ENCODE measurements at regions not wholly inside any gene's neighbourhood (a gene's known extent, or its start where the extent isn't known, plus 50 kb on each side); places are given as distances from the start of the nearest gene placed in this dataset.

DNA sequence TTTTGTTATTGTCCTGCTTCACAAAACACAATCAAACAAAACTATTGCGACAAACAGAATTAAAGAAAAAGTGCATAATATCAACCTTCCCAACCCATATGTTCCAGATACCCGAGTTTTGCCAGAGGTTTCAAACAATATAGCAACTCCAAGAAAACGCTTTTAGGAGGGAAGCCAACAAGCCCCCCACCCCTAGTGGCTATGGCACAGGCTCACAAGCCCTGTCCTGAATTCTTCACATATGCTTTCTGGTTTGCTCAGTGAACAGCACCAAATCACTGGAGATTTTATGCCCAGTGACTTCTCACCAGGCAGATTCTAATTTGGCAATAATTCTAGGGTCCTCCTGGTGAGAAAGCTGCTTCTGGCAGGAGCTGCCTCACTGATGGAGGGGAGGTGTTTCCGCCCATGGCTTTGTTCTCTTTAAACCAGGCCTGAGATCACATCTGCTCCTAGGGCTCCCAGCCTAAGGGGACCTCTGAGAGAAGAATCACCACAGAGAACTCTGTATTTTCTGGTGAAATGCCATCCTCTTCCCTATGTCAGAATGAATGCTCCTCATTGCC, 1982.4 kb downstream of the EFNA5 start:
- no peak overlapping the region for H3K9ac ChIP-seq (ENCODE audit: low read depth in 1 of 2, low read length in 2 of 2)
- no peaks in the 10 kb centered on the region for H3K9me3 ChIP-seq (ENCODE audit: control insufficient read depth in 2 of 2, low read length in 2 of 2)
- no peaks in the 10 kb centered on the region for H3K4me1 ChIP-seq (ENCODE audit: control insufficient read depth in 2 of 2, insufficient read depth in 2 of 2, low read length in 2 of 2)
- H3K27ac ChIP-seq (ENCODE audit: low read depth in 2 of 2, low read length in 2 of 2) = no peak overlapping the region
- H3K27me3 ChIP-seq (ENCODE audit: control insufficient read depth in 2 of 2, insufficient read depth in 2 of 2, low read length in 2 of 2) = no peaks in the 10 kb centered on the region
- H3K4me3 ChIP-seq (ENCODE audit: low read length in 2 of 2) = no peak overlapping the region
- no peaks in the 10 kb centered on the region for H3K36me3 ChIP-seq (ENCODE audit: control insufficient read depth in 2 of 2, insufficient read depth in 2 of 2, low read length in 2 of 2)

DNA sequence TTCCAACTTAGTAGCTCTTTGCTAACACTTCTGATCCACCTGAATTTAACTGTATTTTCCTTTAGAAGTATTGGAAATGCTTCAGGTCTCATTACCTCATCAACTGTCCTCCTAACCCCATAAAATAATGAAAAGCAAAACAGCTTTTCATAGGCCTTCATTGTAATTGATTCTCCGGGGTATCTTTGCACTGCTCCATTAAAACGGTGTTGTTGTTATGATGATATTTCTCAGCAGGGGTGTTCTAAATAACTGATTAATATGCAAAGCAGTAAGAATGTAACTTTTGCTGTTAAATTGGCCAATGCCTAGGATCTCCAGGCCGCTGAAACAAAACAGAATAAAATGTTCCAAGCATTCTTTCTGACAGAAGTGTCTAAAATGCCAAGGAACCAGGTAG, 1983.2 kb downstream of the EFNA5 start:
- H3K4me3 ChIP-seq (ENCODE audit: low read length in 2 of 2) = no peak overlapping the region
- no peaks in the 10 kb centered on the region for H3K36me3 ChIP-seq (ENCODE audit: control insufficient read depth in 2 of 2, insufficient read depth in 2 of 2, low read length in 2 of 2)

GRCh38 chr5:105685884-105686283, 1984.9 kb downstream of the EFNA5 start:
- H3K9ac ChIP-seq (ENCODE audit: low read depth in 1 of 2, low read length in 2 of 2) = no peak overlapping the region
- H3K9me3 ChIP-seq (ENCODE audit: control insufficient read depth in 2 of 2, low read length in 2 of 2) = no peaks in the 10 kb centered on the region
- no peak overlapping the region for H3K4me3 ChIP-seq (ENCODE audit: low read length in 2 of 2)

More for the DNA sequence above, 1983.2 kb downstream of the EFNA5 start:
- Histone ChIP-seq H3K27me3 (ENCODE audit: control insufficient read depth in 2 of 2, insufficient read depth in 2 of 2, low read length in 2 of 2) (no peaks in the 10 kb centered on the region), H3K27ac (ENCODE audit: low read depth in 2 of 2, low read length in 2 of 2) (no peak overlapping the region), H3K9ac (ENCODE audit: low read depth in 1 of 2, low read length in 2 of 2) (no peak overlapping the region), H3K9me3 (ENCODE audit: control insufficient read depth in 2 of 2, low read length in 2 of 2) (no peaks in the 10 kb centered on the region), H3K4me1 (ENCODE audit: control insufficient read depth in 2 of 2, insufficient read depth in 2 of 2, low read length in 2 of 2) (no peaks in the 10 kb centered on the region)

GRCh38 chr5:105684799-105685198, 1985.9 kb downstream of the EFNA5 start:
- Histone ChIP-seq H3K36me3 (ENCODE audit: control insufficient read depth in 2 of 2, insufficient read depth in 2 of 2, low read length in 2 of 2) (no peaks in the 10 kb centered on the region), H3K4me1 (ENCODE audit: control insufficient read depth in 2 of 2, insufficient read depth in 2 of 2, low read length in 2 of 2) (no peaks in the 10 kb centered on the region), H3K9me3 (ENCODE audit: control insufficient read depth in 2 of 2, low read length in 2 of 2) (no peaks in the 10 kb centered on the region), H3K27ac (ENCODE audit: low read depth in 2 of 2, low read length in 2 of 2) (no peak overlapping the region), H3K9ac (ENCODE audit: low read depth in 1 of 2, low read length in 2 of 2) (no peak overlapping the region), H3K4me3 (ENCODE audit: low read length in 2 of 2) (no peak overlapping the region), H3K27me3 (ENCODE audit: control insufficient read depth in 2 of 2, insufficient read depth in 2 of 2, low read length in 2 of 2) (no peaks in the 10 kb centered on the region)

More at GRCh38 chr5:105685884-105686283, 1984.9 kb downstream of the EFNA5 start:
- Histone ChIP-seq H3K36me3 (ENCODE audit: control insufficient read depth in 2 of 2, insufficient read depth in 2 of 2, low read length in 2 of 2) (no peaks in the 10 kb centered on the region), H3K4me1 (ENCODE audit: control insufficient read depth in 2 of 2, insufficient read depth in 2 of 2, low read length in 2 of 2) (no peaks in the 10 kb centered on the region), H3K27ac (ENCODE audit: low read depth in 2 of 2, low read length in 2 of 2) (no peak overlapping the region), H3K27me3 (ENCODE audit: control insufficient read depth in 2 of 2, insufficient read depth in 2 of 2, low read length in 2 of 2) (no peaks in the 10 kb centered on the region)

DNA sequence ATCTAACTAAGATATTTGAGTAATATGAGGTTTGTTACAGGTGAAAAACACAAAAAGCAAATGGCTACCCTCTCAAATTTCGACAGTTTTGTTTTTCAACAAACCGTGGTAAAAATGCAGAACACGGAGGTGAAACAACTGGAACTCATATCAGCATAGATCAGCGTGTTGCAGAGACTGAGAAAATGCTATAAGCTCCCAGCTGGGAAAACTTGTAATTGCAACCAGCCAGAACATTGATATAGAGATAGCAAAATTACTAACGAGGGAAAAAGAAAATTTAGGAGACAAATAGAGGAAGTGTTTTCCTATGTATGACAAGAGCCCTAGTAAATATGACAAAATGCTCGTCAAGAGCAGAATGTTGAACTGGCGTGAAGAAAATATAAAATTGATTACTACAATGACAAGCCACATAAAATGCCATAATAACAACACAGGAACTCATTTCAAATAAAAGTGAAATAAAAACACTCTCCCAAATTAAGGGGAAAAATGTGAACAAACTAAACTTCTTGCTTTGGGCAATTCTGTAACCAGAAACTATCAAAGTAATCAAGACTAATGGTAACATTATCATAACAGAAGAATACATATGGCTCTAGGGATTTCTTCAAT, 1989.8 kb downstream of the EFNA5 start:
- Histone ChIP-seq H3K9me3 (ENCODE audit: control insufficient read depth in 2 of 2, low read length in 2 of 2) (no peaks in the 10 kb centered on the region), H3K27me3 (ENCODE audit: control insufficient read depth in 2 of 2, insufficient read depth in 2 of 2, low read length in 2 of 2) (no peaks in the 10 kb centered on the region), H3K36me3 (ENCODE audit: control insufficient read depth in 2 of 2, insufficient read depth in 2 of 2, low read length in 2 of 2) (no peaks in the 10 kb centered on the region), H3K9ac (ENCODE audit: low read depth in 1 of 2, low read length in 2 of 2) (no peak overlapping the region), H3K4me3 (ENCODE audit: low read length in 2 of 2) (no peak overlapping the region), H3K4me1 (ENCODE audit: control insufficient read depth in 2 of 2, insufficient read depth in 2 of 2, low read length in 2 of 2) (no peaks in the 10 kb centered on the region), H3K27ac (ENCODE audit: low read depth in 2 of 2, low read length in 2 of 2) (no peak overlapping the region)

GRCh38 chr5:105677291-105677690, 1993.4 kb downstream of the EFNA5 start:
- Histone ChIP-seq H3K9ac (ENCODE audit: low read depth in 1 of 2, low read length in 2 of 2) (no peak overlapping the region), H3K9me3 (ENCODE audit: control insufficient read depth in 2 of 2, low read length in 2 of 2) (no peaks in the 10 kb centered on the region), H3K4me1 (ENCODE audit: control insufficient read depth in 2 of 2, insufficient read depth in 2 of 2, low read length in 2 of 2) (no peaks in the 10 kb centered on the region), H3K27me3 (ENCODE audit: control insufficient read depth in 2 of 2, insufficient read depth in 2 of 2, low read length in 2 of 2) (no peaks in the 10 kb centered on the region), H3K27ac (ENCODE audit: low read depth in 2 of 2, low read length in 2 of 2) (no peak overlapping the region), H3K4me3 (ENCODE audit: low read length in 2 of 2) (no peak overlapping the region), H3K36me3 (ENCODE audit: control insufficient read depth in 2 of 2, insufficient read depth in 2 of 2, low read length in 2 of 2) (no peaks in the 10 kb centered on the region)

GRCh38 chr5:105670596-105670995, 2000.1 kb downstream of the EFNA5 start:
- H3K9ac ChIP-seq (ENCODE audit: low read depth in 1 of 2, low read length in 2 of 2) = no peak overlapping the region
- H3K27me3 ChIP-seq (ENCODE audit: control insufficient read depth in 2 of 2, insufficient read depth in 2 of 2, low read length in 2 of 2) = no peaks in the 10 kb centered on the region

DNA sequence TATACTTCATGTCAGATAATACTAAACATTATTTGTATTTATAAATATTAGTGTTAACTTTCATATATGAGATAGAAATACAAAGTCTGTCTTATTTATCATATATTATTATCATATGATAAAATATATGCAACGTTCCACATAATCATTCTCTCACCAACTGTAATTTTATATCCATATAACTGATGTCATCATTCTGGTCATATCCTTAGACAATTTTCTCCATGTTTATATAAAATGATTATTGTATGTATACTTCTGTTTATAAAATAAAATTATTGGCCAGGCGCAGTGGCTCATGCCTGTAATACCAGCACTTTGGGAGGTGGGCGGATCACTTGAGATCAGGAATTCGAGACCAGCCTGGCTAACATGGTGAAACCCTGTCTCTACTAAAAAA, 2007.1 kb downstream of the EFNA5 start:
- H3K27me3 ChIP-seq (ENCODE audit: control insufficient read depth in 2 of 2, insufficient read depth in 2 of 2, low read length in 2 of 2) = no peaks in the 10 kb centered on the region
- H3K9ac ChIP-seq (ENCODE audit: low read depth in 1 of 2, low read length in 2 of 2) = no peak overlapping the region
- H3K9me3 ChIP-seq (ENCODE audit: control insufficient read depth in 2 of 2, low read length in 2 of 2) = no peaks in the 10 kb centered on the region
- no peaks in the 10 kb centered on the region for H3K36me3 ChIP-seq (ENCODE audit: control insufficient read depth in 2 of 2, insufficient read depth in 2 of 2, low read length in 2 of 2)
- H3K4me1 ChIP-seq (ENCODE audit: control insufficient read depth in 2 of 2, insufficient read depth in 2 of 2, low read length in 2 of 2) = no peaks in the 10 kb centered on the region
- H3K4me3 ChIP-seq (ENCODE audit: low read length in 2 of 2) = no peak overlapping the region
- no peak overlapping the region for H3K27ac ChIP-seq (ENCODE audit: low read depth in 2 of 2, low read length in 2 of 2)

More at GRCh38 chr5:105670596-105670995, 2000.1 kb downstream of the EFNA5 start:
- Histone ChIP-seq H3K4me3 (ENCODE audit: low read length in 2 of 2) (no peak overlapping the region), H3K4me1 (ENCODE audit: control insufficient read depth in 2 of 2, insufficient read depth in 2 of 2, low read length in 2 of 2) (no peaks in the 10 kb centered on the region), H3K36me3 (ENCODE audit: control insufficient read depth in 2 of 2, insufficient read depth in 2 of 2, low read length in 2 of 2) (no peaks in the 10 kb centered on the region), H3K27ac (ENCODE audit: low read depth in 2 of 2, low read length in 2 of 2) (no peak overlapping the region), H3K9me3 (ENCODE audit: control insufficient read depth in 2 of 2, low read length in 2 of 2) (no peaks in the 10 kb centered on the region)

DNA sequence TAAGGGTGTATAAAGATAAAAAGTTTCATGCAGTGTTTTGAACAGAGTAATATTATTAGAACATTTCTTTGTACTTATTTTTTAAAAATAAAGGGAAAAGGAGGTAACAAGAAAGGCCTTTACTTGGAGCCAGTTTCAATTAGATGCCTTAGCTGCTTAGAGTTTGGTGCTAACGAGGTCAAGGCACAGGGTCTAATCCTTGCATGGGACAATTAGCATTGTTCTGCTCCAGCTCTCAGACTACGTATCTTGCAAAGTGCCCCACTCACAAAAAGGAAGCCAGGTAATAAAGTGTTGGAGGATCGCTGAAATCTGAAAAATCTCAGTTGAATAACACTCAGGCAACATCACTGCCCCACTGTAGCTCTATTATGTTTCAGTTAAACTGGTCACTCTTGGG, 2011.3 kb downstream of the EFNA5 start:
- Histone ChIP-seq H3K9ac (ENCODE audit: low read depth in 1 of 2, low read length in 2 of 2) (no peak overlapping the region), H3K27ac (ENCODE audit: low read depth in 2 of 2, low read length in 2 of 2) (no peak overlapping the region), H3K4me1 (ENCODE audit: control insufficient read depth in 2 of 2, insufficient read depth in 2 of 2, low read length in 2 of 2) (no peaks in the 10 kb centered on the region), H3K36me3 (ENCODE audit: control insufficient read depth in 2 of 2, insufficient read depth in 2 of 2, low read length in 2 of 2) (no peaks in the 10 kb centered on the region), H3K9me3 (ENCODE audit: control insufficient read depth in 2 of 2, low read length in 2 of 2) (no peaks in the 10 kb centered on the region), H3K27me3 (ENCODE audit: control insufficient read depth in 2 of 2, insufficient read depth in 2 of 2, low read length in 2 of 2) (no peaks in the 10 kb centered on the region), H3K4me3 (ENCODE audit: low read length in 2 of 2) (no peak overlapping the region)

DNA sequence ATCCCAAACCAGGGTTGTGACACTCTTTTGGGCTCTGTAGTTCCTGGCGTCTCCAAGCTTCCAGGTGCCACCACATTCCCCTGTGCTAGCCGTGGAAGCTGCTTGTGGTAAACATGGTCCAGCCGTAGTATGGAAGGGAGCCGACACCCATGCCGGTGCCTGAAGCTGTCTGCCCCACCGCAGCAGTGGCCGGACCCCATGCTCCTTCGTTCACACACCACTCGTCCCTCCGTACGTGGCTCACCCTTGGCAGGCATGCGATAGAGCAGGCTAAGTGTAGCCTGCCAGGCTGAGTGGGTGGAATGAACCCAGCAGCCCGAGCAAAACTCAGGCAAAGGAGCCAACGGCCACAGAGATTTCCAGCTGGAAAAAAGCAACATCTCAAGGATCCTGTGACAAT, 2030.4 kb downstream of the EFNA5 start:
- Histone ChIP-seq H3K9me3 (ENCODE audit: control insufficient read depth in 2 of 2, low read length in 2 of 2) (no peaks in the 10 kb centered on the region), H3K4me3 (ENCODE audit: low read length in 2 of 2) (no peak overlapping the region), H3K9ac (ENCODE audit: low read depth in 1 of 2, low read length in 2 of 2) (no peak overlapping the region), H3K4me1 (ENCODE audit: control insufficient read depth in 2 of 2, insufficient read depth in 2 of 2, low read length in 2 of 2) (no peaks in the 10 kb centered on the region), H3K27me3 (ENCODE audit: control insufficient read depth in 2 of 2, insufficient read depth in 2 of 2, low read length in 2 of 2) (no peaks in the 10 kb centered on the region), H3K36me3 (ENCODE audit: control insufficient read depth in 2 of 2, insufficient read depth in 2 of 2, low read length in 2 of 2) (no peaks in the 10 kb centered on the region), H3K27ac (ENCODE audit: low read depth in 2 of 2, low read length in 2 of 2) (no peak overlapping the region)
